Fibroblast of skin of scalp (primary cell): ENCODE measurements at regions not wholly inside any gene's neighbourhood (a gene's known extent, or its start where the extent isn't known, plus 50 kb on each side); places are given as distances from the start of the nearest gene placed in this dataset.

ENCODE experiments used
- DNase-seq: peaks from one replicate; pipeline ENCODE4 v3.0.0-alpha.2; 2013

DNA sequence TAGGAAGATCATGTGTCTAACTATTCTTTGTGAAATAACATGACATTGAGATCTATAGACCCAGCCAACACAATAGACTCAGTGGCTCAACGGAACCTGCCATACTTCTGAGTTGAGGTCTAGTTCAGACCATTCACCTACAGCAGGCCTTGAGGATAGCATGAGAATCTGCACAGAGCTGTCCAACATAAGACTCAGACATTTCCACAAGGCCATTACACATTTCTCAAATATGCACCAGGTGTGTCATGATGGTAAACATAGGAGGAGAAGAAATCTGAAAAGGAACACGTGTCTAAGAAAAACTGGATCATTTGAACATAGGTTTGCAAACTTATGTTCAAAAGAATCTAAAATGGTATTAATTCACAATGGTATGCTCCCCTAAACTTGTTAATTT is 421.4 kb downstream of the SLITRK6 start:
- no peak for DNase-seq

DNA sequence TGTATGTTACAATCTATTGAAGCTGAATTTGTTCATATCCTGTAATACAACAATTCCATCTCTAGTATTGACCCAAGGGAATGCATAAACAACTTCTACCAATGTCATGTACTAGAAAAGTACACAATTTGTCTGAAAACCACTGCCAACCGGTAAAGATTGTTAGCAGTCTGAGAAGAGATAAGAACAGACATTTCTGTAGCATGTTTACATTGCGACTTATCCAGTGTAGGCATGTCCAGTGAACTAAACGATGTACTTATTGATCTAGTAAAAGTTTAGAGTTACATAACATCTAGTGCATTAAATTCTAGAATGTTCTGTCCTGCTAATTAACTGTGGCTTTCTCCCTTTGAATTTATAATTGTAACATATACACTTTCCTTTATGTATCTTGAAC is 425.9 kb downstream of the SLITRK6 start:
- DNase-seq = no peak

DNA sequence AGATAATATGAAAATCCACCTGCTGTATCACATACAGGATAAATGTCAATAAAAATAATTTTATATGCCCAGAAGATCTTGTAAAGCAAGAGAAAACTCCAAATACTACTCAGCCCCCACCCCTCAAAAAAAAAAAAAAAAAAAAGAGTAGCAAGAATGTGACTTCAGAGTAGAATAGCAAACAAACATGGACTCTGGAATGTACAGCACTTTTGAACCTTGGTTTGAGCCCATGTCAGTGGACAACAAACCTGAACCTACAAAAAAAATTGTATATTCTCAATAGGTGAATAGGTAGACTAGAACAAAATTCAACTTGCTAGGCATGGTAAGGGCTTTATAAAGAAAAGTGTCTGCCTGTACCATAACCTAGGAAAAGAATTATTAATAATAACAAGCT is 428.0 kb downstream of the SLITRK6 start:
- no peak for DNase-seq

DNA sequence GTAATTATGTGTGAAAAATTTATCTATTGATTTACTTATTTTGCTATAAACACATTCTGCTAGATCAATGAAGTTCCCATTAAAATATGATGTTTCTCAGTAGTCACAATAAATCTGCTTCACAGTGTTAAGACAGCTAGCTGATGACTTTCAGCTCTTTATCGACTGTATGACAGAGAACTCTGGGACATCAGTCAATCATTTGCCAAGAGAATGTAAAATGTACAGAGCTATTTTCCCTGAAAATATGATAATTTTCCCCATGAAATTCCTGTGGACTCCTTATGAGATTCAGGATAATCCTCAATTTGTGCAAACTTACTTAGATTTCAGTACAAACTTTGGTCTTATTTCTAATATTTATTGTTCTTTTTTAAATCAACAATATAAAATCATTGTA is 430.5 kb downstream of the SLITRK6 start:
- DNase-seq = no peak

DNA sequence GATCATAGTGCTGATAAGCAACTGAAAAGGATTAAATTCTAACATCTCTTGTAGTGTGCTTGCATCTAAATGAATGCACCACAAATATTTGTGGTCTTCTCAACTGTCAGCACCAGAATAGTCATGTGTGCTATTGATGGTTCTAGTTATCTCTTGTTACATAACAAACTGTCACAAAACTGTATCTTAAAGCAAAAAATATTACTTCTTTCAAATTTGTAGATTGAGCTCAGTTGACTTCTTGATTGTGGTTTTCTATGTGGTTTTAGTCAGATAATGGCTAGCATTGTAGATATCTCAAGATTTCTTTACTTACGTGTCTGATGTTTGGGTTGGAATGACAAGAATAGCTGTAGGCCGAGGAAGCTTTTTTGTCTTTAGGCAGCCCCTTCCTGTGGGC is 431.3 kb downstream of the SLITRK6 start:
- peak; percentile 36 for DNase-seq

DNA sequence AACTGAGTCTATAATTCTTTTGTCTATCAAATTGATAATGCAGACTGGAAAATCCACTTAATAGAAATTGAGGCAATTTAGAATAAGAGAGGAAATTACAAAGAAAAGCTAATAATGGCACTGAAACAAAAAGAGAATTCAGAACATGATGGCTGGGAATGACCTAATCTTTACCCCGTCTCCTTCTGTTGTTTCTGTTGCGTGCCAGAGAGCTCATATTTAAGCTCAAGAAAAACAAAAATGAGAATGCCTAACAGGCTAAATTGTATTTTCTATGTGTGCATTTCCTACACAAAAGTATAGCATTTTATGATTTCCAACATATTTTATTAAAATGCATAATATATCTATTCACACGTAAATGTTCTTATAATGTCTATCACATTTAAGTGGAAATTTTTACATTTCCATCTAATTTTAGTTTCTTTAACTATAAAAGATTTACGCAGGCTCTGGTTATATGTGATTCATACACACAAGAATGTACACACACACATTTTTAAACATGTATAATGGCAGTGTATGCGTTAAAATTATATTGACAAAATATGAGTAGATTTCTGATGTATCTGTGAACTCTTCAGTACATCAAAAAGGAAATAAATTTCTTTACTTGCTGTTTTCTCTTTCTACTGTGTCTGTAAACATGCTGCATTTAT is 432.3 kb downstream of the SLITRK6 start:
- peak; percentile 20 for DNase-seq

DNA sequence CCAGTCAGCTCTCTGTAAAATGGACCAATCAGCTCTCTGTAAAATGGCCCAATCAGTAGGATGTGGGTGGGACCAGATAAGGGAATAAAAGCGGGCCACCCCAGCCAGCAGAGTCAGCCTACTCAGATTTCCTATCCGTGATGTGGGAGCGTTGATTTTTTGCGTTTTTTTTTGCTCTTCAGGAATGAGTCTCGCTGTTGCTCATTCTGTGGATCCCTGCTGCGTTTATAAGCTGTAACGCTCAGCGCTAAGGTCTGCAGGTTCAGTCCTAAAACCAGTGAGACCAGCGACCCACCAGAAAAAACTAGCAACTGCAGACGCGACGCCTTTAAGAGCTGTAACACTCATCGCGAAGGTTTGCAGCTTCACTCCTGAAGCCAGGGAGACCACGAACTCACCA is 435.7 kb downstream of the SLITRK6 start:
- DNase-seq = no peak

DNA sequence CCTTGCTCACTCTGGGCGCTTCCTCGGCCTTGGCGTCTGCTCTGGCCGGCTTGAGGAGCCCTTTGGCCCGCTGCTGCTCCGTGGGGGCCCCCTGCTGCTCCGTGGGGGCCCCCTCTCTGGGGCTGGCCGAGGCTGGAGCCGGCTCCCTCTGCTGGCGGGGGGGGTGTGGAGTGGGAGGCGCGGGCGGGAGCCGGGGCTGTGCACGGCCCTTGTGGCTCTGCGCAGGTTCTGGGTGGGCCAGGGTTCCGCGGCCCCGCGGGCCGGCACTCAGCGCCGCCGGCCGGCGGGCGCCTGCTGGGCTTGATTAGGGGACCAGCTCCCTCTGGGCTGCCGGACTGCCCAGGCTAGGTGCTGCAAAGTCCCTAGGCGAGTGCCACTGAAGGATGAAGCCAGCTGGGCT is 436.2 kb downstream of the SLITRK6 start:
- DNase-seq = no peak

DNA sequence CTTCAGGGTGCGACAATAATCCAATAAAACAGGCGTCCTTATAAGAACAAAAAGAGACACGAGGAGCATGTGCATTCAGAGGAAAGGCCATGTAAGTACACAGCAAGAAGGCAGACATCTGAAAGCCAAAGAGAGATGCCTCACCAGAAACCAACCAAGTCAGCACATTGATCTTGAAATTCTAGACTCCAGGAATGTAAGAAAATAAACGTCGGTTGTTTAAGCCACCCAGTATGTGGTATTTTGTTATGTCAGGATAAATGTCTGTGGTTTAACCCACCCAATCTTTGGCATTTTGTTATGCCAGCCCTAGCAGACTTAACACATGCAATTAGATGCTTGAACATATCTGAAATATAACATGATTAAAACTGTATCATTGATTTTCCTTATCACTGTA is 452.0 kb downstream of the SLITRK6 start:
- DNase-seq = peak; percentile 80

DNA sequence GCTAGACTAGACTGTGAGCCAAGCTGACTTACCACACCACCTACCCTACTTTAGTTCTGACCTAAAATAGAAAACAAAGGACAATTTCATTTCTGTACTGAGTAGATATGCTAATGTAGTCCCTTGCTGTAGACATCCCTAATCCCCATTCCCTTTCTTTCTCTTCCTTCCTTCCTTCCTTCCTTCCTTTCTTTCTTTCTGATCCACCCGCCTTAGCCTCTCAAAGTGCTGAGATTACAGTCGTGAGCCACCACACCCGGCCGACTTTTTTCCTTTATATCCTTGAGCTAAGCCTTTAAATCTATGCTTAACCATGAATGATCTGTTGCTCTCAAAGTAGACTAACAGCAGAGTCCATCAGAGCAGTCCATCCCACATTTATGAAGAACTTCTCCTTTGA is 465.0 kb downstream of the SLITRK6 start:
- no peak for DNase-seq

DNA sequence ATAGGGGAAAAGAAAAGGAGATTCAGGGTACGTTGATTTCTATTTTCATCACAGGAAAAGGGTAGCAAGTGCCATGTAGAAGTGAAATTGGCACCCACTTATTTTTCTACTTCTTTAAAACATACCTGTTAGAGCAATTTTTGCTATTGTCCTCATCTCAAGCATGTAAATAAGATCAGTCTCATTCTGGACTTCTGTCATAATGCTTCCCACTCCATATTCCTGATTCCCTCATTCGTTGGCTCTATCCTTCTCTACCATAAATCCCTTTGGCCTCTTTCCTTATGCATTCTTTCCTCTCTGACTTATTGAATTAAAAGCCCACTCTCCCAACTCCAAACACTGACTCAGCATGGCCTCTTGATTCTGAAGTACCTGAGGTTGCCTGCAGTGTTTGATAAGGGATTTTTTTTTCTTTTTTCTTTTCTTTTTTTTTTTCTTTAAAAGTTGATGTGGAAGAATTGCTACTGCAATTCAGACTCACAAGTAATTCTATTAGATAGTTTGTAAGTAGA is 465.7 kb downstream of the SLITRK6 start:
- no peak for DNase-seq

DNA sequence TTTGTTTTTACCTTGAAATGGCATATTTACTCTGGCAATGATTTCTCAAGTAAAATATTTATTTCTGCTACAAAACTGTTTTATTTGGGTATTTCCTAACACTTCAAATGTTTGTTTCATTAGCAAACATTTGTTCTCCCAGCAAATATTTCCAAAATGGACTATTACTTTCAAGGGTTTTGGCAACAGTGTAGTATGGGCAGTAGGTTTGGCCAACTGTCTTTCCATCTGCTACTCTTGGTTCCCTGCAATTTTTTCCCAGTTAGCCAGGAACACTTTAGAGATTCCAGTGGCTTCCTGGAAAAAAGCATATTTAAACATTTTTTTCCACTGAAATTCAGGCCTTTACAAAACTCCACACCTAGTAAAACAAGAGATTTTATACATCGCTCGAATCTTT is 466.6 kb downstream of the SLITRK6 start:
- no peak for DNase-seq

DNA sequence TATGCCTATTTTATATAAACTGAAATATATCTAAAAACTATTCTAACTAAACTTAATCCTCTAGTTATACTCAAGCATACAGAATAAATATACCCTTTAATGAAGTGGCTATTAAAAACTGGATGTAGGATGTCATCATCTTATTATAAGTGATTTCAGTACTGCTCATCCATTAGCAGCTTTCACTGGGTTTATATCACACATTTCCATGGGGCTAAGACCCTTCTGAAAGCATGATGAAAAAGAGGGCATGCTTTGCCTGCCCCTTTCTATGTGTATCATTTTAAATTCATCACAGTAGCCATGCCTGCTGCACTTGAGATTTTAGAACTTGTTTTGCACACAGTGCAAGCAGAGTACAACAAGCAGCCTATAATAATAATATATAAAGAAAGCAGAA is 477.5 kb downstream of the SLITRK6 start:
- DNase-seq = no peak

DNA sequence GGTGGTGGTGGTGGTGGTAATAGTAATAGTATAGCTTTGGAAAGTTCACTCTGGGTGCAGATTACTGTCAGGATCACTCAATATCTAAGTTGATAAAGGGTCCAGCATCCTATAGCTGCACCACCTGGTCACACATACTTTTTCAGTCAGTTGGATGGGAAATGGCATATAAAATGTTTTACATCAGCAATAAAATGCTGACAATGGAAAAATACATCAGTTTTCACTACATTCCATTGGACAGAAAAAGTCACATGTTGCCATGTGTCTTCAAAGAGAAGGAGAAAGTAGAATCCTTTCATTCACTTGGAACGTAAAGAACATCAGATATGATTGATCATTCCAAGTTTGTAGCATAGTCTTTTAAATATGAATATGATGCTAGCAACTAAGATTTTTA is 481.4 kb downstream of the SLITRK6 start:
- DNase-seq = no peak

DNA sequence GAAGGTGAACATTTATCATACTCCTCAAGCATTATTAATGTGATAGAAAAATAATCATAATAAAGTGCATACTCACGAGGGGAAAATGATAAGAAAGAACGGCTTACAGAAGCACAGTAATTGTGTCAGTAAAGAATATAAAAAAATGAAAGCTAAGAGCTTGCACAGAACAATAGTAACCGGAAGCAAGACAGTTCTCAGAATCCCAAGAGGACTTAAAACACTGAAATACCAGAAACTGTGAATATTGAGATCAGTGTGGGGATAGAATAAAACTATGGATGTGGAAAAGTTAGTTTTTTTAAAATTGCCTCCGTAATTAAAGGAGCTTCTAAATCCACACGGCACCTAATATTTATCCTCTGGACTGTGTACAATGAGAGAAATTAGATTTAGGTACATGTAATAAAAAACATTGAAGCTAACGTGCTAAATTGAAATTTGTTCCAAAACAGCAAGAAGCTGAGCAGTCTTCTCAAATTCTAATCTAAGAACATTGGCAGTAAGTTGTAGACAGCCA is 482.7 kb downstream of the SLITRK6 start:
- DNase-seq = no peak

DNA sequence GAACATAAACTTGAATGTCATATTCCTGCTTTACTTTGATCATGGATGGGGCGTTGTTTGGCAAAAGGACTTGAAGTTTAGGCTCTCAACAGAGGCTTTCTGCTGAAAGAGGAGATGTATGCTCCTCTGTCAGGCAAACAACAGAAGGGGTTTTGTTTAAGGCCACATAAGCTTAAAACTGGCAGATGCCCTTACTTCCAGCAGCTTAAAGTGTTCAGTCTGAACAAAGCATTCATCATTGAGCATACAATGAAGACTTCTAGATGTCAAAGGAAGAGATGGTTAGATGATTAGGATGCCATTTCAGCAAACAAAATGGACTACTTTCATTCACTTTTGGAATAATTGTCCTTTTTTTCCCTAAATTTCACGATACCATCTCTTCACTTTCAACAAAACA is 484.5 kb downstream of the SLITRK6 start:
- DNase-seq = no peak

DNA sequence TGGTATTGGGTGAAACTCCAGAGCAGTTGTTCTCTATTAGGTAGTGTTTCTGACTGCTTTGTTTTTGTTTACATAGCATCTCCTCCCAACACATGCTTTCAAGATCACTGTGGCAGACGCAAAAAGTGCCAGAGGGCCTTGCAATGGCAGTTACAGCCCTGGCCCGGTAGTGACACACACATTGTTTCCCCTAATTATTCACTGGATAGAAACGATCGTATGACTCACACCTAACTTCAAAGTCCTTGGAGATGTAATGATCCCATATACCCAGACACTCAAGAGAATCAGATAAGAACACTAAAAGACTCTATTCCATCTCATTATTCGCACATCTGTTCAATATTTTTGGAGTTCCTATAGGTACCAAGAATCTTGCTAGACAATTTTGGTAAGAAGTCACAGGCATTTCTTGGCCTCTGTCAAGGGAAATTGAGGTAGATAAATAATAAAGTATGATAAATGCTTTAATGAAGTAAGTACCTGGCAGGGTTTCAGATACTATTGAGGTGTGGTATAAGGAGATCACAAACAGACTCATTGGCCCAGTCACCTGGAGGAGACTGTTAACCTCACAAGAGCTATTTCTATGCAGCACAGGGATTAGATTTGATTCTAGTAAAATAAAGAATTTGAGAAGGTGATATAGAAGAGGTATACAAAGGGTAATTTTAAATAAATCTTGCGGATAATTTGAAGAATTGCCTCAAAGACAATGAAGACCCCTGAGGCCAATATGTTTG is 485.3 kb downstream of the SLITRK6 start:
- peak; percentile 38 for DNase-seq

DNA sequence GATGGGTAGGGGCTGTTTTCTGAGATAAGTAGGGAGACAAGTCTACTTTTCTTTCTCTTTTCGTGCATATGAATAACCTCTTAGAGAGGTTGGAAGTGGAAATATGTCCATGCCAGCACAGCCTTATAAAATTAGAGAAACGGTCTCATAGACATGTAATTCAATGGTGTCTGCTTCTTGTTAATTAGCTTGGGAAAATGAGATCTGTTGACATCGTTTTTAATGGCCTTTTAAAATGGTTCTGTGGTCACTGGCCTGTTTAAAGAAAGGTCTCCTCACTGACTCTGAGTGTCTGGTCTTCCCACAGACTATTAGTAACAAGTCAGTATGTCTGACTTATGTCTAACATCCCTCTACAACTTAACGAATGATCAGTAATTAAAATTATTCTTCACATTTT is 487.1 kb downstream of the SLITRK6 start:
- no peak for DNase-seq

DNA sequence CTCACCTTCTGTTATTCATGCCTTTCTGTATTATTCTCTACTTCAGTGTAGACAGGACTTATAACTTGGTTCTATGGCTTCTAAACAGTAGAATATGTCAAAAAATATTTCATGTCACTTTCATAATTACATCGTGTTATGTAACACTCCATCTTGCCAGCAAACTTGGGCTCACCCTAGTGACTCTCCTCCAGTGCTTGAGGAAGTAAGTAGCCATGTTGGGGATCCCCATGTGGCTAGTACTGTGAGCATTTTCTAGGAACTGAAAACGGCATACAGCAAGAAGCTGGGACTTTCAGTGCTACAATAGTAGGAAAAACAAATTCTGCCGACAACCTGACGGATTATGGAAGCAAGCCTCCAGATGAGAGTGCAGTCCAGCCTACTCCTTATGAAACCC is 495.6 kb downstream of the SLITRK6 start:
- DNase-seq = no peak

DNA sequence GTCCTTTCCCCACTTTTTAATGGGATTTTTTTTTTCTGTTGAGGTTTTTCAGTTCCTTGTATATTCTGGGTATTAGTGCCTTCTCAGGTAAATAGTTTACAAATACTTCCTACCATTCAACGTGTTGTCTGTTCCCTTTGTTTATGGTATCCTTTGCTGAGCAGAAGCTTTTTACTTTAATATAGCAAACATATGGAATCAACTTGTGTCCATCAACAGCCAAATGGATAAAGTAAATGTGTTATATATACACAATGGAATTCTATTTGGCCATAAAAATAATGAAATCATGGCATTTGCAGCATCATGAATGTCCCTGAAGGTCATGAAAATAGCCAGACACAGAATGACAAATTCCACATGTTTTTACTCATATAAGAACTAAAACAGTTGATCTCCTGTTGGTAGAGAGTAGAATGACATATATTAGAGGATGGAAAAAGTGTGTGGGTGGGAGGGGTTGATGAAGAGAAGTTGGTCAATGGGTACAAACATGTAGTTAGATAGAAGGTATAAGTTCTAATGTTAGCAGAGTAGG is 500.8 kb downstream of the SLITRK6 start:
- no peak for DNase-seq

DNA sequence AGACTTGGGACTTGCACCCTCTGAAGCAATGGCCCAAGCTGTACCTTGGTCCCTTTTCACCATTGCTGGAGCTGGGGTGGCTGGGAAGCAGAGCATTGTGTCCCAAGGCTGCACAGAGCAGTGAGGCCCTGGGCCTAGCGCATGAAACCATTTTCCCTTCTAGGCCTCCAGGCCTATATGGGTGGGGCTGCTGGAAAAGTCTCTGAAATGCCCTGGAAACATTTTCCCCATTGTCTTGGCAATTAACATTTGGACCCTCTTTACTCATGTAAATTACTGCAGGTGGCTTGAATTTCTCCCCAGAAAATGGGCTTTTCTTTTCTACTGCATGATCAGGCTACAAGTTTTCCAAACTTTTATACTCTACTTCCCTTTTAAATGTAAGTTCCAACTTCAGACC is 510.5 kb downstream of the SLITRK6 start:
- DNase-seq = no peak

DNA sequence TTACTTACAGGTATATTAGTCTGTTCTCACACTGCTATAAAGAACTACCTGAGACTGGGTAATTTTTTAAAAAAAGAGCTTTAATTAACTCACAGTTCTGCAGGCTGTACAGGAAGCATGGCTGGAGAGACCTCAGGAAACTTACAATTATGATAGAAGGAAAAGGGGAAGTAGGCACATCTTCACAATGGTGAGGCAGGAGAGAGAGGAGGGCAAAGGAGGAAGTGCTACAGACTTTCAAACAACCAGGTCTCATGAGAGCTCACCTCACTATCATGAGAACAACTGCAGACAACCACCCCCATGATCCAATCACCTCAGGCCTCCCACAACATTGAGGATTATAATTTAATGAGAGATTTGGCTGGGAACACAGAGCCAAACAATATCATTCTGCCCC is 511.7 kb downstream of the SLITRK6 start:
- DNase-seq = no peak

DNA sequence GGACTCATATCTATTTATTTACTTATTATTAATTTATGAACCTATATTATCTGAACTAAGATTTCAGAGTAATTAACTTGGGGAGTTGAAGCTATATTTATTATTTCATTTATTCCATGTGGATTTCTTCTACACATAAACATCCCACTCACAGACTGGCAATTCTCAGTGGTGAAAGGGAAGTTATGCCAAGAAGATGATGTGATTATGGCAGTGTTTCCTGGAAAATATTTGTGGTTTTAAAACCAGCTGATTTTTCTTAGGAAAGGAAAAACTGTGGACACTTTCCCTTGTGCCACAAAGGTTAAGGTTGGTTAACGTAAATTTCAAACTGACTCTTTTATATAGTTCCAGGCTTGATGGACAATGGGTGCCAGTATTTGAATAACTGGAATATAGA is 513.1 kb downstream of the SLITRK6 start:
- no peak for DNase-seq

DNA sequence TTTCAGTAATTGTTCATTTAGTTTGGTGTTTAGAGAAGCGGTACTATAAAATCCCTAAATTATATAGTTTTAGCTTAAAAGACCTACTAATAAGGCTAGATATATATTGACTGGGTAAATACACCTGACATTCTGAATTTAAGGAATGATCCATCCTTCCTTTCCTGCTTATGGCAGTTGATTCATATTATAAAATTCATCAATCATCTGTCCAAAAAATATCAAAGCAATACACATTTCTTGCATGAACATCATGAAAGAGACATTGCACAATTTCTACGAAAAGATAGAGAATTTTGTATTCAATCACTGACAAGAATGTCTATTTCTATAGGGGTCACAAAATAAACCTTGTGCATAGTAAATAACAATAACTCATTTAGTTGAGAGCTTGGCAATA is 514.9 kb downstream of the SLITRK6 start:
- DNase-seq = no peak
